Breast epithelium (tissue), 4 donors: ENCODE measurements at regions not wholly inside any gene's neighbourhood (a gene's known extent, or its start where the extent isn't known, plus 50 kb on each side); places are given as distances from the start of the nearest gene placed in this dataset.
A peak's percentile ranks its signal among the peaks of the same experiment; 100 is the strongest.
"Not testable (repeated sequence)": the region's sequence is repeated elsewhere in the genome, so short reads cannot be mapped to it uniquely, and the experiment has no call there.

Source experiments
- DNase-seq, 2 donors: peaks; one replicate each; pipeline ENCODE4 v3.0.0-alpha.2; 2019; ENCODE audit warnings: low spot score in 2 of 2
- H3K27ac ChIP-seq, 2 donors: fragments of 200-600 bp; sonication (generic) in 1 of 2; one replicate each; pipeline ENCODE4 v1.5.1; 2016 to 2019; ENCODE audit warnings: mild to moderate bottlenecking in 1 of 2
- H3K27me3 ChIP-seq, 2 donors: fragments of 200-600 bp; sonication (generic) in 1 of 2; one replicate each; pipeline versions ENCODE4 v1.5.1 to v1.6.0; 2017 to 2019; ENCODE audit warnings: control low read depth in 1 of 2, mild to moderate bottlenecking in 1 of 2
- H3K36me3 ChIP-seq: fragments of 200-600 bp; one replicate; pipeline ENCODE4 v1.5.1; 2019
- H3K4me1 ChIP-seq, 2 donors: fragments of 200-600 bp; sonication (generic); one replicate each; pipeline ENCODE4 v1.5.1; 2016 to 2019; ENCODE audit warnings: control low read depth in 1 of 2
- H3K4me3 ChIP-seq, 3 donors: fragments of 200-600 bp; sonication (generic); 1 replicate in 2 of 3; 2 replicates in 1 of 3; pipeline ENCODE4 v1.5.1; 2016 to 2019; ENCODE audit warnings: mild to moderate bottlenecking in 3 of 3, moderate library complexity in 2 of 3
- H3K9me3 ChIP-seq, 2 donors: fragments of 200-600 bp; sonication (generic) in 1 of 2; one replicate each; pipeline ENCODE4 v1.5.1; 2016 to 2019; ENCODE audit warnings: control low read depth in 1 of 2
- POLR2A ChIP-seq: fragments of 450-650 bp; IDR thresholded peaks from one replicate; pipeline ENCODE4 v1.6.1; 2016; ENCODE audit warnings: antibody characterized with exemption, mild to moderate bottlenecking, moderate library complexity
- POLR2AphosphoS5 ChIP-seq, 3 donors: sonication (generic); formaldehyde crosslinking; IDR thresholded peaks; one replicate each; pipeline ENCODE4 v1.6.1; 2017; ENCODE audit warnings: antibody characterized with exemption in 3 of 3
- intact Hi-C: fragments of 100-400 bp; cut with DNase I; formaldehyde crosslinking; loops from one replicate; pipeline ENCODE4 v1.15.1; 2023; ENCODE audit warnings: low total_unique reads
- TF ChIP-seq, protein P1 (sequence below), 3 donors: fragments of 450-650 bp; IDR thresholded peaks; one replicate each; pipeline ENCODE4 v1.5.1; 2016 to 2017; ENCODE audit warnings: antibody characterized with exemption in 3 of 3, mild to moderate bottlenecking in 3 of 3, moderate library complexity in 3 of 3

DNA sequence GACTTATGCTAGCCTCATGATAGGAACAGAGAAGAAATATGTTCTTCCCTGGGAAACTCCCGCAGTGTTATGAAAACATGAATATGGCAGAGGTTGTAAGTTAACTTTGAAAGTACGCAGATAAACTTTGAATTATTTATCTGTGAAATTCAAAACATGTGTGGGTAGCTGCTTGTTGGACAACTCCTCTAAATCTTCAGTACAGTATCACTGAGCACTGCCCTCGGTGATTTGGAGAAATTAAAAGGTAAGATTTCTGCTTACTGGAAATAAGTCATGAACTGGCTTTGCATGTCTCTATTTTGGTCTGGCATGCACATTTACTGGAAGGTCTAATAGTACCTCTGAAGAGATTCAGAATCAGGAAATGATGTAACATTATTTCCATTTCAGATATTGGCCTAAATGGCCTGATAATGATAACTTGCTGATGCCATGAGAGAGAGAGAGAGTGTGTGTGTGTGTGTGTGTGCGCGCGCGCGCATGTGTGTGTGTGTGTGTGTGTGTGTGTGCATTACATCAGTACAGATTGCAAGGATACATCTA lies 1441.9 kb upstream of the FLRT2 start:
- no peak for DNase-seq
- Histone ChIP-seq H3K27ac (no peak overlapping the region), H3K36me3 (no peaks in the 10 kb centered on the region), H3K4me1 (peaks cover 0 to 4% of the 10 kb centered on the region in 2 donors), H3K4me3 (no peak overlapping the region), H3K9me3 (no peaks in the 10 kb centered on the region), H3K27me3 (no peaks in the 10 kb centered on the region)
- intact Hi-C loops, result no loop called here
- no peak for TF ChIP-seq POLR2A
- TF ChIP-seq, protein P1, sequence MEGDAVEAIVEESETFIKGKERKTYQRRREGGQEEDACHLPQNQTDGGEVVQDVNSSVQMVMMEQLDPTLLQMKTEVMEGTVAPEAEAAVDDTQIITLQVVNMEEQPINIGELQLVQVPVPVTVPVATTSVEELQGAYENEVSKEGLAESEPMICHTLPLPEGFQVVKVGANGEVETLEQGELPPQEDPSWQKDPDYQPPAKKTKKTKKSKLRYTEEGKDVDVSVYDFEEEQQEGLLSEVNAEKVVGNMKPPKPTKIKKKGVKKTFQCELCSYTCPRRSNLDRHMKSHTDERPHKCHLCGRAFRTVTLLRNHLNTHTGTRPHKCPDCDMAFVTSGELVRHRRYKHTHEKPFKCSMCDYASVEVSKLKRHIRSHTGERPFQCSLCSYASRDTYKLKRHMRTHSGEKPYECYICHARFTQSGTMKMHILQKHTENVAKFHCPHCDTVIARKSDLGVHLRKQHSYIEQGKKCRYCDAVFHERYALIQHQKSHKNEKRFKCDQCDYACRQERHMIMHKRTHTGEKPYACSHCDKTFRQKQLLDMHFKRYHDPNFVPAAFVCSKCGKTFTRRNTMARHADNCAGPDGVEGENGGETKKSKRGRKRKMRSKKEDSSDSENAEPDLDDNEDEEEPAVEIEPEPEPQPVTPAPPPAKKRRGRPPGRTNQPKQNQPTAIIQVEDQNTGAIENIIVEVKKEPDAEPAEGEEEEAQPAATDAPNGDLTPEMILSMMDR (IDR thresholded peaks at IDR 0.05), result no peak
- TF ChIP-seq POLR2AphosphoS5 (IDR thresholded peaks at IDR 0.05), result peak in 1 of 3 donors; percentile 56

DNA sequence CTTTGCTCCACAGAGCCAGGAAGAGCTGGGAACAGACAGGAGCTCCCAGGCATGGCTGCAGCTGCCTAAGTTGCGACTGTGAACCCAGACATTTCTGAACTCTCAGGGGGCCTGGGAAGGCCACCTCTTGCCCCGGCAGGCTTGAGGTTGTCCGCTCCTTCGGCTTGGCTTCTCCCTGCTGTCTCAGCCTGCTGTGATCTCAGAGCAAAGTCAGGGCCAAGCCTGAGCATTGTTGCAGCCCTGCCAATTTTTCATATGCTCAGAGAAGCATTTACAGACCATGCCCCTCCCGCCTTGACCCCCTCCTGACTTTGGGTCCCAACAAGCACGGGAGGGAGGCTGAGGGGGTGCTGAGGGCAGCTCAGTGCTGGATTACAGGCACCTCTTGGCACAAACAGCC lies 1439.1 kb upstream of the FLRT2 start:
- Histone ChIP-seq H3K9me3 (no peaks in the 10 kb centered on the region), H3K4me1 (no peaks in the 10 kb centered on the region), H3K36me3 (no peaks in the 10 kb centered on the region), H3K27ac (no peak overlapping the region), H3K4me3 (no peak overlapping the region), H3K27me3 (no peaks in the 10 kb centered on the region)
- DNase-seq, result no peak
- intact Hi-C loops, result no loop called here
- TF ChIP-seq POLR2A, result no peak
- no peak for TF ChIP-seq POLR2AphosphoS5 (IDR thresholded peaks at IDR 0.05)
- TF ChIP-seq, protein P1 (IDR thresholded peaks at IDR 0.05), result no peak

DNA sequence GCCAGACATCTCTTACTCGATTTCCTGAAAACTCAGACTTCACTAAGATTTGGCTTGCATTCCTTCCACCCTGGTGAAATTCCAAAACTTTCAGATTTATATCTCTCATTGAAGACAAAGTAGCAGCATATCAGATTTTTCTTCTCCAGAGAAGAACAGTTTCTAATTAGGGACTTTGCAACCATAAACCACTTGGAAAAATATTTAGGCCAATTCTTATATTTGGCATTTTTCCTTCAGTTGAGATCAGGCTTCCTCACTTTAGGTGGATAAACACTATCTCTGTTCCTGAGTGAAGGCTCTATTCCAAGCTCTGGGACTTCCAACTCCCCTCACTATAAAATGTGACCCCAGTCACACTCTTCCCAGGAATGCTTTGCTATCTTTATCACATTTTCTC lies 1434.3 kb upstream of the FLRT2 start:
- H3K9me3 ChIP-seq, result peaks cover 4 to 8% of the 10 kb centered on the region in 2 donors
- H3K27me3 ChIP-seq, result no peaks in the 10 kb centered on the region
- H3K4me1 ChIP-seq, result no peaks in the 10 kb centered on the region
- no peak overlapping the region for H3K4me3 ChIP-seq
- intact Hi-C loops, result no loop called here
- no peak overlapping the region for H3K27ac ChIP-seq
- TF ChIP-seq POLR2A, result no peak
- TF ChIP-seq, protein P1 (IDR thresholded peaks at IDR 0.05), result no peak
- TF ChIP-seq POLR2AphosphoS5 (IDR thresholded peaks at IDR 0.05), result no peak
- H3K36me3 ChIP-seq, result no peaks in the 10 kb centered on the region
- DNase-seq, result no peak

DNA sequence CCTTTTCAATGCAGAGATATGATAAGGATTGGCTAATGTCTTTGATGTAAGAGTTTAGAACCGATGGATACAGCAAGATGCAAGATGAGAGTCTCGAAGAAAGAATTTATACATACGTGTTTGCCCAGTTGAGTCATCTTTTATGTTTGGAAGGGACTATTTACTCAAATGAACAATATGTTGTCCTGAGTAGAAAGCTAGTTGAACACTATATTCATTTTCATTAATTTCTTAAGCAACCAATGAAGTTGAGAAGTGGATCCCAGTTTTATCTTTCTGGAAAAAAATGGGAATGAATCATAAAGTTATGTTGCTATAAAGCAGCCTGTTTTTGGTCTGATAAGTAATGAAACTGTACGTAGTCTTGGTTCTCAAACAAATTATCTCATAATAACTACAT lies 1431.7 kb upstream of the FLRT2 start:
- Histone ChIP-seq H3K36me3 (no peaks in the 10 kb centered on the region), H3K27ac (no peak overlapping the region), H3K4me3 (no peak overlapping the region), H3K4me1 (no peaks in the 10 kb centered on the region), H3K27me3 (no peaks in the 10 kb centered on the region), H3K9me3 (peaks cover 4 to 8% of the 10 kb centered on the region in 2 donors)
- intact Hi-C loops, result no loop called here
- no peak for DNase-seq
- TF ChIP-seq POLR2A, result no peak
- TF ChIP-seq POLR2AphosphoS5 (IDR thresholded peaks at IDR 0.05), result no peak
- TF ChIP-seq, protein P1 (IDR thresholded peaks at IDR 0.05), result no peak

DNA sequence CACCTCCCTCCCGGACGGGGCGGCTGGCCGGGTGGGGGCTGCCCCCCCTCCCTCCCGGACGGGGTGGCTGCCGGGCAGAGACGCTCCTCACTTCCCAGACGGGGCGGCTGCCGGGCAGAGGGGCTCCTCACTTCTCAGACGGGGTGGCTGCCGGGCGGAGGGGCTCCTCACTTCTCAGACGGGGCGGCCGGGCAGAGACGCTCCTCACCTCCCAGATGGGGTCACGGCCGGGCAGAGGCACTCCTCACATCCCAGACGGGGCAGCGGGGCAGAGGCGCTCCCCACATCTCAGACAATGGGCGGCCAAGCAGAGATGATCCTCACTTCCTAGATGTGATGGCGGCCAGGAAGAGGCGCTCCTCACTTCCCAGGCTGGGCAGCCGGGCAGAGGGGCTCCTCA lies 1430.4 kb upstream of the FLRT2 start:
- H3K36me3 ChIP-seq, H3K4me1 ChIP-seq, H3K9me3 ChIP-seq, H3K27ac ChIP-seq, DNase-seq, H3K4me3 ChIP-seq, intact Hi-C loops, H3K27me3 ChIP-seq: not testable (repeated sequence)

DNA sequence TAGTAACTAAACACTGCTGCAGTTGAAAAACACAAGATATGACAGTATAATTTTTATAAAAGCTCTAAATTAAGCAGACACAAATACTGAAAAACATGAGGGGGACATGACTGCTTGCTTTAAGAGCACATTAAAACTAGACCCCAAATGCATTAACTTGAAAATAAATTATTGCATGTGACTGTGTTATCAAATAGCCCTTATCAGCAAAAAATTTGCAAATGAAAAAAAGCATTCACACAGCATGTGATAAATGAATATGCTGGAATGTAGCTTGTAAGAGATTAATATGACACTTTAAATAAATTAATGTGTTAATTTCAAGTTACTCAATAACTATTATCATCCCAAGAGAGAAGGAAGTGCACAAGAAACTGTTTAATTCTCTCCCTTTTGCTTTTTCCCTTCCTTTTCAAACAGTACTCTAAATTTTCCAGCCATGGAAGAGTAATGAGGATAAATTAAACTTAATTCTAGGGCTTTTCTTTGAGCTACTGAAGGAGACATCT lies 1422.1 kb upstream of the FLRT2 start:
- intact Hi-C loops, result no loop called here
- Histone ChIP-seq H3K4me1 (no peaks in the 10 kb centered on the region), H3K4me3 (no peak overlapping the region), H3K9me3 (no peaks in the 10 kb centered on the region), H3K36me3 (no peaks in the 10 kb centered on the region), H3K27me3 (no peaks in the 10 kb centered on the region), H3K27ac (no peak overlapping the region)
- no peak for DNase-seq
- TF ChIP-seq POLR2AphosphoS5 (IDR thresholded peaks at IDR 0.05) (no peak), POLR2A (no peak)
- TF ChIP-seq, protein P1 (IDR thresholded peaks at IDR 0.05), result no peak
